ENCODE measurements at regions not wholly inside any gene's neighbourhood (a gene's known extent, or its start where the extent isn't known, plus 50 kb on each side); places are given as distances from the start of the nearest gene placed in this dataset.

DNA sequence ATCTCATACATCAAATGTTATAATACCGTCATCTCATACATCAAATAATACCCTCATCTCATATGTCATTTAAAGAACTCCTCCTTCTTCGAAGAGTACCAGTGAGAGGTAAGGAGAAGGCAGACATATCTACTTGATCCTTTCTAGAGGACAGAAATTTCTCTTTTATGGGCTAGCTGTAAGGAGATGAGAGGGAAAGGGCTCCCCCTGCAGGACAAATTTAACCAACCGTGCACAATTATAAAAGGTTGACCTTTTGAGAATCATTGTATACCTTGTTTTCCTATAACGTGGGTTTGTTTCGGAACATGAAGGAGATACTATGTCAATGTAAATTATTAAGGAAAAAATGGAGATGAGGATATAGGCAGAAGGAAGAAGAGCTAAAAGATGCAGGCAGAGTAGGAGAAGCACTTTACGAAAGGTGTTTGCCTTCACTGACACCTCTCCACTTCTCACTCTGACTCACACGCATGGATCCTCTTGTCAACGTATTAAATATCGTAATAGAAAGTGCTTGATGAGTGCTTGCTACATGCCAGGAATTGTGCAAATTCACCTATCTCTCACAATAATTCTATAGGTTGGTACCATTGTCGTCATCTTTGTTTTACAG, 465.9 kb upstream of the ERCC4 start:
- Histone ChIP-seq H3K27ac (no peak overlapping the region), H3K36me3 (no peaks in the 10 kb centered on the region), H3K4me1 (ENCODE audit: insufficient read depth) (no peaks in the 10 kb centered on the region), H3K4me3 (no peak overlapping the region), H3K27me3 (no peaks in the 10 kb centered on the region), H3K9me3 (no peaks in the 10 kb centered on the region)
- WGBS, 3 donors, result 61 to 64% (median 63%) methylated on average over 10 of the region's 10 CpGs
- intact Hi-C loops (cut with DNase I), result no loop called here
- no peak for TF ChIP-seq CTCF (IDR thresholded peaks at IDR 0.05)
- TF ChIP-seq POLR2A (IDR thresholded peaks at IDR 0.05), result no peak
- TF ChIP-seq EP300 (IDR thresholded peaks at IDR 0.05), result no peak
- DNase-seq, result no peak

- H3K4me3 ChIP-seq, result no peak overlapping the region
- H3K27ac ChIP-seq, result no peak overlapping the region
- no peaks in the 10 kb centered on the region for H3K36me3 ChIP-seq
- intact Hi-C loops (cut with DNase I), result no loop called here
- no peaks in the 10 kb centered on the region for H3K9me3 ChIP-seq
- no peaks in the 10 kb centered on the region for H3K4me1 ChIP-seq (ENCODE audit: insufficient read depth)
- H3K27me3 ChIP-seq, result no peaks in the 10 kb centered on the region
- TF ChIP-seq EP300 (IDR thresholded peaks at IDR 0.05), result no peak
- TF ChIP-seq CTCF (IDR thresholded peaks at IDR 0.05), result no peak
- no peak for TF ChIP-seq POLR2A (IDR thresholded peaks at IDR 0.05)
- no peak for DNase-seq
- 58 to 73% (median 67%) methylated on average over 5 of the region's 5 CpGs for WGBS, 3 donors
Observed at GRCh38 chr16:13463619-13464018, 456.3 kb upstream of the ERCC4 start.

- Histone ChIP-seq H3K4me3 (no peak overlapping the region), H3K27me3 (no peaks in the 10 kb centered on the region), H3K36me3 (no peaks in the 10 kb centered on the region), H3K27ac (no peak overlapping the region), H3K9me3 (no peaks in the 10 kb centered on the region), H3K4me1 (ENCODE audit: insufficient read depth) (no peaks in the 10 kb centered on the region)
- TF ChIP-seq CTCF (IDR thresholded peaks at IDR 0.05), result no peak
- TF ChIP-seq POLR2A (IDR thresholded peaks at IDR 0.05), result no peak
- no peak for TF ChIP-seq EP300 (IDR thresholded peaks at IDR 0.05)
- no peak for DNase-seq
- intact Hi-C loops (cut with DNase I), result no loop called here
- whole genome bisulfite sequencing, 3 donors, result 54 to 73% (median 61%) methylated on average over 4 of the region's 4 CpGs
Observed at GRCh38 chr16:13471036-13471435, 448.9 kb upstream of the ERCC4 start.

DNA sequence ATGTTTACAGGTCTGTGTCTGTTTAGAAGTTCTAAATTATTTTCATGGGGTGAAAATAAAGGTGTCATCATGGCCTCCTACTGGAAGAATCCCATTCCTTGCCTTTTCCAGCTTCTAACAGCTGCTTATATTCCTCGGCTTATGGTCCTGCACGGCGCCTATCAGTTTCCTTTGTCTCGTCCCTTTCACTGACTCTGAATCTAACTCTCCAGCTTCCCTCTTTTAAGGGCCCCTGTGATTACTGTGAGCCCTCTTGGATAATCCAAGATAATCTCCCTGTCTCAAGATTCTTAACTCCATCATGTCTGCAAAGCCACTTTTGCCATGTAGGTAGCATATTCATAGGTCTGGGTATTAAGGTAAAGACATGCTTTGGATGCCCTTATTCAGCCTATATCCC, 441.0 kb upstream of the ERCC4 start:
- H3K4me3 ChIP-seq, result no peak overlapping the region
- H3K4me1 ChIP-seq (ENCODE audit: insufficient read depth), result no peaks in the 10 kb centered on the region
- H3K27me3 ChIP-seq, result no peaks in the 10 kb centered on the region
- intact Hi-C loops (cut with DNase I), result no loop called here
- DNase-seq, result no peak
- no peaks in the 10 kb centered on the region for H3K9me3 ChIP-seq
- no peak overlapping the region for H3K27ac ChIP-seq
- no peak for TF ChIP-seq CTCF (IDR thresholded peaks at IDR 0.05)
- no peaks in the 10 kb centered on the region for H3K36me3 ChIP-seq
- 76 to 85% (median 83%) methylated on average over 4 of the region's 4 CpGs for WGBS, 3 donors
